ENCODE measurements at regions not wholly inside any gene's neighbourhood (a gene's known extent, or its start where the extent isn't known, plus 50 kb on each side); places are given as distances from the start of the nearest gene placed in this dataset.

- no peak for DNase-seq
- Histone ChIP-seq H3K4me1 (ENCODE audit: control insufficient read depth in 3 of 3, insufficient read depth in 2 of 3, low read depth in 1 of 3, low read length in 2 of 3) (no peaks in the 10 kb centered on the region), H3K36me3 (ENCODE audit: control insufficient read depth in 3 of 3, insufficient read depth in 2 of 3, low read depth in 1 of 3, low read length in 3 of 3) (no peaks in the 10 kb centered on the region), H3K4me3 (ENCODE audit: low read depth in 1 of 3, low read length in 3 of 3) (no peak overlapping the region), H3K27me3 (ENCODE audit: control insufficient read depth in 3 of 3, insufficient read depth in 3 of 3, low read length in 3 of 3) (no peaks in the 10 kb centered on the region), H3K27ac (ENCODE audit: low read depth in 1 of 3, low read length in 2 of 3) (no peak overlapping the region), H3K9me3 (ENCODE audit: control insufficient read depth in 2 of 2, insufficient read depth in 1 of 2, low read depth in 1 of 2, low read length in 1 of 2) (no peaks in the 10 kb centered on the region)
- FAIRE-seq: no peak
These were observed 523.0 kb downstream of the ANKRD7 start for GRCh38 chr7:118747473-118747872.

DNA sequence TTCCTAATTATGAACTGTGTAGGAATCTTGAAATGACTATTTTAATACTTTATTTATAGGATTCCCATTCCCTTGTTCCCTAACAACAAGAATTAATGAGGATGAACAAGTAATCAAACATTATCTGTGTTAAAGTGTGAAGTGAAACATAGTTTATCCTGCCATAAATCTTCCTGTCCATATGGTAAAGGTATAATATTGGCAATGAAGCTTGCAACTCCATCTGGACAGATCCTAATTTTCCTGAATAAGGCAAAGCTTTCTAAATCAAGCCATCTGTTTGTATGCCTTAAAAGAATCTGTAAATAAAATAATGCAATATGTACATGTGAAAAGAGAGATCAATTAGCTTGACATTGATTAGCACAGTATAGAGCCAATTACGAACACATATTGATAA, 529.0 kb downstream of the ANKRD7 start:
- Histone ChIP-seq H3K4me3 (ENCODE audit: low read depth in 1 of 3, low read length in 3 of 3) (no peak overlapping the region), H3K9me3 (ENCODE audit: control insufficient read depth in 2 of 2, insufficient read depth in 1 of 2, low read depth in 1 of 2, low read length in 1 of 2) (no peaks in the 10 kb centered on the region), H3K27me3 (ENCODE audit: control insufficient read depth in 3 of 3, insufficient read depth in 3 of 3, low read length in 3 of 3) (no peaks in the 10 kb centered on the region), H3K36me3 (ENCODE audit: control insufficient read depth in 3 of 3, insufficient read depth in 2 of 3, low read depth in 1 of 3, low read length in 3 of 3) (no peaks in the 10 kb centered on the region), H3K4me1 (ENCODE audit: control insufficient read depth in 3 of 3, insufficient read depth in 2 of 3, low read depth in 1 of 3, low read length in 2 of 3) (no peaks in the 10 kb centered on the region), H3K27ac (ENCODE audit: low read depth in 1 of 3, low read length in 2 of 3) (no peak overlapping the region)
- FAIRE-seq (no peak), DNase-seq (no peak)
- WGBS, 3 donors: 73 to 93% (median 92%) methylated on average over 1 of the region's 1 CpG

GRCh38 chr7:118754608-118755007, 530.1 kb downstream of the ANKRD7 start:
- Histone ChIP-seq H3K27me3 (ENCODE audit: control insufficient read depth in 3 of 3, insufficient read depth in 3 of 3, low read length in 3 of 3) (no peaks in the 10 kb centered on the region), H3K27ac (ENCODE audit: low read depth in 1 of 3, low read length in 2 of 3) (no peak overlapping the region), H3K4me3 (ENCODE audit: low read depth in 1 of 3, low read length in 3 of 3) (no peak overlapping the region), H3K9me3 (ENCODE audit: control insufficient read depth in 2 of 2, insufficient read depth in 1 of 2, low read depth in 1 of 2, low read length in 1 of 2) (no peaks in the 10 kb centered on the region), H3K36me3 (ENCODE audit: control insufficient read depth in 3 of 3, insufficient read depth in 2 of 3, low read depth in 1 of 3, low read length in 3 of 3) (no peaks in the 10 kb centered on the region), H3K4me1 (ENCODE audit: control insufficient read depth in 3 of 3, insufficient read depth in 2 of 3, low read depth in 1 of 3, low read length in 2 of 3) (no peaks in the 10 kb centered on the region)
- FAIRE-seq (no peak), DNase-seq (no peak)
- 54 to 71% (median 54%) methylated on average over 3 of the region's 3 CpGs for WGBS, 3 donors

DNA sequence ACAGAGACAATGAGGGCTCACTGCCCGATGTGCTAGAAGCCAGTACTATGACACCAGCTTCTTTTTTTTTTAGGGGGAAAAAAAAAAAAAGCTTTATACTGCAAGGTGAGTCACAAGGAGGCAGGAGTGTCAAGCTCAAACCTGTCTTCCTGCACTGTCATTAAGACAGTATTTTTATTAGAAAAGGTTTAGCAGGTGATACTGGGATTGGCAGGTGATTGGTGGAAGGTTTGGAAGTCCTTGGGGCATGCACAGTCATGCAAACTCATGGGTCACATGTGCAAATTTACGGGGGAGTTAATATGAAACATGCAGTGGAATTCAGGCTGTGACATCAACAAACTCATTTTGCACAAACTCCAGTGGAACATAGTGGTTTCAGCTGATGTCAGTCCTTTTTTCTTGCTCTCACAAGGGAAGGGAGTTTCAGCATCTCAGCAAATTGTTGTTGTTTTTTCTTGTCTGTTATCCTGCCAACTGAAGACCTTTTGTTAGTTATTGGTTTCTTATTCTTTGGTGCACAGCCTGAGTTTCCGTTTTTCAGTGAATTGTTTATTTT, 530.6 kb downstream of the ANKRD7 start:
- H3K27me3 ChIP-seq (ENCODE audit: control insufficient read depth in 3 of 3, insufficient read depth in 3 of 3, low read length in 3 of 3): no peaks in the 10 kb centered on the region
- H3K4me3 ChIP-seq (ENCODE audit: low read depth in 1 of 3, low read length in 3 of 3): no peak overlapping the region
- no peaks in the 10 kb centered on the region for H3K4me1 ChIP-seq (ENCODE audit: control insufficient read depth in 3 of 3, insufficient read depth in 2 of 3, low read depth in 1 of 3, low read length in 2 of 3)
- WGBS, 3 donors: 61 to 68% (median 64%) methylated on average over 3 of the region's 3 CpGs
- no peak overlapping the region for H3K27ac ChIP-seq (ENCODE audit: low read depth in 1 of 3, low read length in 2 of 3)
- DNase-seq (no peak), FAIRE-seq (no peak)
- H3K9me3 ChIP-seq (ENCODE audit: control insufficient read depth in 2 of 2, insufficient read depth in 1 of 2, low read depth in 1 of 2, low read length in 1 of 2): no peaks in the 10 kb centered on the region
- H3K36me3 ChIP-seq (ENCODE audit: control insufficient read depth in 3 of 3, insufficient read depth in 2 of 3, low read depth in 1 of 3, low read length in 3 of 3): no peaks in the 10 kb centered on the region

DNA sequence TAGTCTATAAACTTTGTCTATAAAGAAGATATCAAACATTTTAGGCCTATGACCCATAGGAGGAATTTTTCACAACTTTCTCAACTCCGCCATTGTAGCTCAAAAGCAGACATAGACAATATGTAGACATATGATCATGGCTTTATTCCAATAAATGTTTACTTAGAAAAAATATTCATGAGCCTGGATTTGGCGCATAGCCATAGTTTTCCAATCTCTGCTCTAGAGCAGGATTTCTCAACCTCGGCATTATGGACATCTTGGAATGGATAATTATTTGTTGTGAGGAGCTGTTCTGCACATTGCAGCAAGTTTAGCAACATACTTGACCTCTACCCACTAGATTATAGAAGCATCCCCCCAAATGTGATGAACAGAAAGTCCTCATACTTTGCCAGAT, 532.6 kb downstream of the ANKRD7 start:
- H3K4me3 ChIP-seq (ENCODE audit: low read depth in 1 of 3, low read length in 3 of 3): no peak overlapping the region
- 70 to 79% (median 77%) methylated on average over 3 of the region's 3 CpGs for WGBS, 3 donors
- no peak overlapping the region for H3K27ac ChIP-seq (ENCODE audit: low read depth in 1 of 3, low read length in 2 of 3)
- DNase-seq (no peak), FAIRE-seq (no peak)
- H3K27me3 ChIP-seq (ENCODE audit: control insufficient read depth in 3 of 3, insufficient read depth in 3 of 3, low read length in 3 of 3): no peaks in the 10 kb centered on the region
- H3K9me3 ChIP-seq (ENCODE audit: control insufficient read depth in 2 of 2, insufficient read depth in 1 of 2, low read depth in 1 of 2, low read length in 1 of 2): peaks cover 0 to 4% of the 10 kb centered on the region in 2 donors
- no peaks in the 10 kb centered on the region for H3K36me3 ChIP-seq (ENCODE audit: control insufficient read depth in 3 of 3, insufficient read depth in 2 of 3, low read depth in 1 of 3, low read length in 3 of 3)
- no peaks in the 10 kb centered on the region for H3K4me1 ChIP-seq (ENCODE audit: control insufficient read depth in 3 of 3, insufficient read depth in 2 of 3, low read depth in 1 of 3, low read length in 2 of 3)

GRCh38 chr7:118758582-118758981, 534.1 kb downstream of the ANKRD7 start:
- no peaks in the 10 kb centered on the region for H3K4me1 ChIP-seq (ENCODE audit: control insufficient read depth in 3 of 3, insufficient read depth in 2 of 3, low read depth in 1 of 3, low read length in 2 of 3)
- no peak overlapping the region for H3K27ac ChIP-seq (ENCODE audit: low read depth in 1 of 3, low read length in 2 of 3)
- peaks cover 0 to 4% of the 10 kb centered on the region in 2 donors for H3K9me3 ChIP-seq (ENCODE audit: control insufficient read depth in 2 of 2, insufficient read depth in 1 of 2, low read depth in 1 of 2, low read length in 1 of 2)
- no peak for FAIRE-seq
- H3K4me3 ChIP-seq (ENCODE audit: low read depth in 1 of 3, low read length in 3 of 3): no peak overlapping the region
- DNase-seq: no peak
- H3K36me3 ChIP-seq (ENCODE audit: control insufficient read depth in 3 of 3, insufficient read depth in 2 of 3, low read depth in 1 of 3, low read length in 3 of 3): no peaks in the 10 kb centered on the region
- no peaks in the 10 kb centered on the region for H3K27me3 ChIP-seq (ENCODE audit: control insufficient read depth in 3 of 3, insufficient read depth in 3 of 3, low read length in 3 of 3)

DNA sequence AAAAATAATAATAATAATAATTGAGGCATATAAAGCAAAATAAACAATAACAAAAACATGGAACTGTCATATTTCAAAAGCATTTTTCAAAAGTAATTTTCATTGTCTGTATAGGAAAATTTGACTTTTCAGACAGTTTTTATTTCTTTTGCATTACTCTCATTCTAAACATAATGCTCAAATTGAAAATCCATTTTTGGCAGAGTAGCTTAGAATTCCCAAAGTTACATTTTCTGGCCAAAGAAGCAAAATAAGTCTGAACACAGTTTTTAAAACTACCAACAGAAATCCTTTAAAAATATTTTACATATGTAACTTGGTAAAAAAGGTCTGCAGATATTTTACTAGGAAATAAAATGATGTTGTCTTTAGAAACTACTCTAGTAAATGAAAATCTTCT, 535.4 kb downstream of the ANKRD7 start:
- no peak for FAIRE-seq
- no peak overlapping the region for H3K27ac ChIP-seq (ENCODE audit: low read depth in 1 of 3, low read length in 2 of 3)
- no peak for DNase-seq
- no peaks in the 10 kb centered on the region for H3K4me1 ChIP-seq (ENCODE audit: control insufficient read depth in 3 of 3, insufficient read depth in 2 of 3, low read depth in 1 of 3, low read length in 2 of 3)
- H3K27me3 ChIP-seq (ENCODE audit: control insufficient read depth in 3 of 3, insufficient read depth in 3 of 3, low read length in 3 of 3): no peaks in the 10 kb centered on the region
- no peak overlapping the region for H3K4me3 ChIP-seq (ENCODE audit: low read depth in 1 of 3, low read length in 3 of 3)
- peaks cover 0 to 4% of the 10 kb centered on the region in 2 donors for H3K9me3 ChIP-seq (ENCODE audit: control insufficient read depth in 2 of 2, insufficient read depth in 1 of 2, low read depth in 1 of 2, low read length in 1 of 2)
- no peaks in the 10 kb centered on the region for H3K36me3 ChIP-seq (ENCODE audit: control insufficient read depth in 3 of 3, insufficient read depth in 2 of 3, low read depth in 1 of 3, low read length in 3 of 3)

DNA sequence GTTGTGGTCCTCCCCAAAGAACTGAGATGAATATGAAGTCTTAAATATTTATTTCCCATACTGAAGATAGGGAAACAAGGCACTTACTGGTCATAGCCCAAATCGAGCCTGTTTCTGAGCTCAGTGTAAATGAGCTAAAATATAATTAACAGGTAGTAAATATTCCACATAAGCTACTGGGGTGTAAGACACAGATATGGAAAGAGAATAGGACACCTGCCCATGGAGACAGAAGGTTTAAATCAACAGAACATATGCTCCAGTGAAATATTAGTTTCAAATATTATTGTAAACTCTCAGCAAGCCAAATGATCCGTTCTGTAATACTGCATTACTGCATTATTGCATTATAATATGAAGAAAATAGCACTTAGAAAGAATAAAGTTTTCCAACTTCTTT, 537.9 kb downstream of the ANKRD7 start:
- no peak for FAIRE-seq
- Histone ChIP-seq H3K4me1 (ENCODE audit: control insufficient read depth in 3 of 3, insufficient read depth in 2 of 3, low read depth in 1 of 3, low read length in 2 of 3) (no peaks in the 10 kb centered on the region), H3K27me3 (ENCODE audit: control insufficient read depth in 3 of 3, insufficient read depth in 3 of 3, low read length in 3 of 3) (no peaks in the 10 kb centered on the region), H3K9me3 (ENCODE audit: control insufficient read depth in 2 of 2, insufficient read depth in 1 of 2, low read depth in 1 of 2, low read length in 1 of 2) (peaks cover 0 to 4% of the 10 kb centered on the region in 2 donors), H3K4me3 (ENCODE audit: low read depth in 1 of 3, low read length in 3 of 3) (no peak overlapping the region), H3K27ac (ENCODE audit: low read depth in 1 of 3, low read length in 2 of 3) (no peak overlapping the region), H3K36me3 (ENCODE audit: control insufficient read depth in 3 of 3, insufficient read depth in 2 of 3, low read depth in 1 of 3, low read length in 3 of 3) (no peaks in the 10 kb centered on the region)
- 50 to 58% (median 57%) methylated on average over 2 of the region's 2 CpGs for WGBS, 3 donors
- no peak for DNase-seq

DNA sequence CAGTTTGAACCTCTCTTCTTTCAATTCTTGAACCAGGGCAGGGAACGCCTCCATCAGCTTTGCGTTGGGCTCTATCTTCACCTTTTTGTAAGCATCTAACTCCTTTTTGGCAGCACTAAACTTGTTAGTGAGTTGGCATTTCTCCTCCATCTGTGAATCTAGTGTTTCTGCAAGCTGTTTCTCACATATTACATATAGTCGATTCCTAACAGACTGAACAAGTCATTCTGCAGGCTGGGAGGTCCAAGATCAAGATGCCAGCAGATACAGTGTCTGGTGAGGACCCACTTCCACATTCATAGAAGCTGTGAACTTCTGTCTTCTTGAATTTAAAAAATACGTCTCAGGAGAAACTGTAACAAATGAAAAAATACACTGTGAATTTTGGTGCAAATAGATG, 539.7 kb downstream of the ANKRD7 start:
- Histone ChIP-seq H3K27ac (ENCODE audit: low read depth in 1 of 3, low read length in 2 of 3) (no peak overlapping the region), H3K36me3 (ENCODE audit: control insufficient read depth in 3 of 3, insufficient read depth in 2 of 3, low read depth in 1 of 3, low read length in 3 of 3) (no peaks in the 10 kb centered on the region), H3K27me3 (ENCODE audit: control insufficient read depth in 3 of 3, insufficient read depth in 3 of 3, low read length in 3 of 3) (no peaks in the 10 kb centered on the region), H3K4me1 (ENCODE audit: control insufficient read depth in 3 of 3, insufficient read depth in 2 of 3, low read depth in 1 of 3, low read length in 2 of 3) (no peaks in the 10 kb centered on the region), H3K9me3 (ENCODE audit: control insufficient read depth in 2 of 2, insufficient read depth in 1 of 2, low read depth in 1 of 2, low read length in 1 of 2) (peaks cover 0 to 4% of the 10 kb centered on the region in 2 donors), H3K4me3 (ENCODE audit: low read depth in 1 of 3, low read length in 3 of 3) (no peak overlapping the region)
- WGBS, 3 donors: 83 to 91% (median 88%) methylated on average over 4 of the region's 4 CpGs
- DNase-seq (no peak), FAIRE-seq (no peak)

Data from small intestine (tissue), 7 donors.